NCI-H446 treated with DMSO at 0.1 percent for 48 hours (cell line): ENCODE measurements at regions not wholly inside any gene's neighbourhood (a gene's known extent, or its start where the extent isn't known, plus 50 kb on each side); places are given as distances from the start of the nearest gene placed in this dataset.

Source experiments
- DNase-seq: peaks from one replicate; lab custom pipeline; 2025; lab: John Stamatoyannopoulos, UW

GRCh38 chr6:67663105-67663895, 971.8 kb upstream of the ADGRB3 start:
- DNase-seq = no peak

DNA sequence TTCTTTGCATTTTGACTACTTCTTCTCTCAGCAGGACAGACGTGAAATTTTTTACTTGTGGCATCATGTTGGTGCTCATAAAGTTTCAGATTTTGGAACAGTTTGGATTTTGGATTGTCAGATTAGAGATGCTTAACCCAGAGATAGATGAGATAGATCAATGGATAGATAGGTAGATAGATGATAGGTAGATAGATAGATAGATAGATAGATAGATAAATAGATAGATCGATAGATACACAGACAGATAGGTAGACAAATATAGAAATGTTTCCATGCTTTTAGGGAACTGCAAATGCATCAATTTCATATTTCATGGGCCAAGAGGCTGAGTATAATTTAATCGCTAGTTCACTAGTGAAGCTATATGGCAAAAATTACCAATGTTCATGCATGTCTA, 981.5 kb upstream of the ADGRB3 start:
- no peak for DNase-seq

- DNase-seq = no peak
These were observed 988.5 kb upstream of the ADGRB3 start for GRCh38 chr6:67646550-67646949.

DNA sequence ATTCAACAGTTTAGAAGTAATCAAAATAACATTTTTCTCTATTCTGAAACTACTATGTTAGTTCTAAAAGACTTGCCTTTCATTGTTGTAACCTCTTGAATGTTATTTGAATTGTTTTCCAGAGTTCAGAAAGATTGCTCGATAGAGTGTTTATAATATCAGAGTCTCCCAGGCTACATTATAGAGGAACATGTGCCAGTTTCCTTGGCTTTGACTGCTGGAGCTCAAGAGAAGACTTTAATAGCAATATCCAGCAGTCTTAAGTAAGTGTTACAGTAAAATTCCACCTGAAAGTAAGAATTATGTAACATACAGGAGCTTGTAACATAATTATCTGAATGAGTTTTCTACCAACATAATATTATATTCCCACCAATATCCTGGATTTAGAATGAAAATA, 991.8 kb upstream of the ADGRB3 start:
- no peak for DNase-seq

GRCh38 chr6:67642582-67642981, 992.5 kb upstream of the ADGRB3 start:
- DNase-seq = no peak

GRCh38 chr6:67640484-67640883, 994.6 kb upstream of the ADGRB3 start:
- DNase-seq = no peak

DNA sequence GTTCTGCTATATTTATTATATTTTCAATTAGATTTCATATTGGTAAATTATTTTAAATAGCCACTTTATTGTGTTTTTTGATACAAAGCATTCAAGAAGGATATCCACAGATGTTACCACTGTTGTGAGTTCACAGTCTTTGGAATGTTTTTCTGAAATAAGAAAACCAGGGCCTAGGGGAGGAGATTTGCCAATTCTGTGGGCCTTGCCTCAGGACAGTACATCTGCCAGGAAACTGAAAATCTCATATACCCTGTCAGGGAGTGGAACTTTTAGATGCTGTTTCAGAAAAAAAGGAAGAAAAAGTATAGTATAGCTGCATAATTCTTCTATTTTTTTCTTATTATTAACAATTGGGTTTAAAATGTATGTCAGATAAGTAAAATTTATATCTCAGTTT, 995.9 kb upstream of the ADGRB3 start:
- DNase-seq = no peak

DNA sequence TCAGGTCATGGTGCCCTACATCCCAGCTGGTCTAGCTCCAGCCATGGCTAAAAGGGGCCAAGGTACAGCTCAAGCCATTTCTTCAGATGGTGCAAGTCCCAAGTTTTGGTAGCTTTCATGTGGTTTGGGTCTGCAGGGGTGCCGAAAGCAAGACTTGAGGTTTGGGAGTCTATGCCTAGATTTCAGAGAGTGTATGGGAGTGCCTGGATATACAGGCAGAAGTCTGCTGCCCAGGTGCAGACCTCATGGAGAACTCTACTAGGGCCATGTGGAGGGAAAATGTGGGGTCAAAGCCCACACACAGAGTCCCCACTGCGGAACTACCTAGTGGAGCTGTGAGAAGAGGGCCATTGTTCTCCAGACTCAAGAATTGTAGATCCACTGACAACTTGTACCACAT, 1000.9 kb upstream of the ADGRB3 start:
- no peak for DNase-seq

- no peak for DNase-seq
These were observed 1002.0 kb upstream of the ADGRB3 start for GRCh38 chr6:67633058-67633457.

DNA sequence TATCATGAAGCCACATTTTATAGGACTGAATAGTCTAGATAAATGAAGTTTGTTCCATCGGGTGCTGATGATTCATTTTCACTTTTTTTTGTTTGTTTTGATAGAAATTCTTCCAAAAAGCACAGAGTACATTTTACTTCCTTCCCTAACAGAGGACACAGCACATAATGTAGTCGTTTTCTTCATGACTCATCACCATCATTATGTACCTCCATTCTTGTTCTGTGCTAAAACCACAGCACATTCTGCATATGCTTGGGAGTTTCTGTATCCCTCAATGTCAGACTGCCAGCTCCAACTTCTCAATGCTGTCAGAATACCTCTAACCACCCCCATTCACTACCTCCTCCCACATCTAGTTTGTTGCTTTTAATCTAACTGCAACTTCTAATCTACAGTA, 1004.9 kb upstream of the ADGRB3 start:
- no peak for DNase-seq

GRCh38 chr6:67629258-67629657, 1005.8 kb upstream of the ADGRB3 start:
- no peak for DNase-seq

- no peak for DNase-seq
These were observed 1019.3 kb upstream of the ADGRB3 start for GRCh38 chr6:67615796-67616195.

GRCh38 chr6:67608099-67608749, 1026.9 kb upstream of the ADGRB3 start:
- no peak for DNase-seq

DNA sequence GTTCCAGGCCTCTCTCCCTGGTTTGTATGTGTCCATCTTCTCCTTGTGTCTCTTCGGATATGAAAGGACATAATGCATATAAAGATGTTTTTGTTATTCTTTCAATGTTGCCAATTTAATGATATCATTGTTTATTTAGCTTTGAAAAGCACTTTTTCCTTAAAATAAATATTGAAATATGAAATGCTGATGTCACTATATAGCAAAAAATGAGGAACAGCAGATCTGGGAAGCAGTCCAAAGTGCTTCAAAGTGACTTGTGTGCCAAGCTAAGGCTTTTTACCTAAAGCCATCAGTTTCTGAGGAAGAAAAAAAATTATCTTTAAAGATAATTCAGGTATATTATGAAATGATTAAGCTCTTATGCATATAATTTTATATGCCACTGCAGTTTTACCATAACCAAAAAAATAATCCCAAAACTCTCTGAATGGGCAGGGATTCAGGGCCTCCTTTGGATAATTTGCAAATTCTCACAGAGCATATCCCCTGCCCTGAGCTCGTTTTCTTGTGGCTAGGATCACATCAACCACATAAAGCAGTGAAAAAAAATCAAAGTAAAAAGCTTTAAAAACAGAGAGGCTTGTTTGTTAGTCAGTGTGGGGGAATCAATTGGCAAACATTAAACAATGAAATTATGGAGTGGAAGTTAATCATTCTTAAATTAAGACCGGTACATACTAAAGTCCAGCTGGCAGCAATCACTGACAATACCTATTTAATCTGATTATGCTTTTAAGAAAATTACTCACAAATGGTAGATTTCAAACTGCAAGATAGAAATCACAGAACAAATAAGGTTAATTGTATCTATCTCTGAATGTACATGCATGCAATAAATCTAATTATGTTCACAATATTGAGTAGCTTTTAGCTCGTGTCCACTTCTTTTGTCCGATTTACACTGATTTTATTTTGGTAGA, 1027.9 kb upstream of the ADGRB3 start:
- DNase-seq = peak; percentile 82

GRCh38 chr6:67594366-67594765, 1040.7 kb upstream of the ADGRB3 start:
- DNase-seq = no peak

DNA sequence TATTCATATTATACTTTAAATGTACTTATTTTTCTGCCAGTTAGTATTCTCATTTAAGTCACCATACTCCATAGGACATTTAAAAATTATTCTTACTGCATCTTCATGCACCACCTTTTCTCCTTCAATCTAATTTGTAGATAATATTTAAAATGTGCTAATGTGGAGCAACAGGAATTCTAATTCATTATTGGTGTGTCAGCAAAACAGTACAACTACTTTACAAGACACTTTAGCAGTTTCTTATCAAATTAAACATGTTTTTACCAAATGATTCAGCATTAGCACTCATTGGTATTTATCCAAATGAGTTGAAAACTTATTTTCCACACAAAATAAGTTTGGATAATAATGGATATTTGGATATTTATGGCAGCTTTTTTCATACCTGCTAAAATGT, 1041.8 kb upstream of the ADGRB3 start:
- no peak for DNase-seq

GRCh38 chr6:67591910-67592309, 1043.2 kb upstream of the ADGRB3 start:
- DNase-seq = peak; percentile 5

DNA sequence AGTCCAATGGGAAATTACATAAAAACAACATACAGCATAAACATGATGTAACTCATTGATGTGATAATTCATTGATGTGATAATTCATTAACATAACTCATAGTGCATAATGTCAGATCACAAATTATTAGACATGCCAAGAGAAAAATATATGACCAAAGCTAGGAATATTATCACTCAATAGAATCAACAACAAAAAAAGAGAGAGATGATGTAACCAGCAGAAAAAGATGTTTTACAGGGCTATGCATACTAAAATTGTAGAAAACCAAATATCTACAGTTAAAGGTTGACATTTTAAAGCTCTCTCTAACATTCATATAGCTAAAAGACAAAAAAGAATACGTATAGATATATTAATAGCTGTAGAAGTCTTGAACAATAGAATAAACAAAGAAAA, 1067.2 kb upstream of the ADGRB3 start:
- DNase-seq = no peak

DNA sequence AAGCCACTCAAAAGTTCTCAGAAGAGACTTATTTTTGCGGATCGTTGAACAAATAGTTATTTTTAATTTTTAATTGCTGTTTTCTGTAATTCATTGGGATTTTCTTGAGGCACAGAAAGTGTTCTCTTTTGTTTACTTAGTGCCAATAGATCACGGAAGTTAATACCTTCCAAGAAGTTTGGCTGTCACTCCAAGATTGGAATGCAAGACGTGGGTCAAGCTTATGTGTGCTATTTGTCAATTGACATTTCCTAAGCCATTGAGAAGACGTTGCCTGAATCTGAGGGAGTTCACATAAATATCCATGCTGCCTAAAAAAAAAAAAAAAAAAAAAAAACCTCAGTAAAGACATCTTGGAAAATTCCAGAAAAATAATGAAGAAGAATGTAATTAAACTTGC, 1071.4 kb upstream of the ADGRB3 start:
- no peak for DNase-seq

DNA sequence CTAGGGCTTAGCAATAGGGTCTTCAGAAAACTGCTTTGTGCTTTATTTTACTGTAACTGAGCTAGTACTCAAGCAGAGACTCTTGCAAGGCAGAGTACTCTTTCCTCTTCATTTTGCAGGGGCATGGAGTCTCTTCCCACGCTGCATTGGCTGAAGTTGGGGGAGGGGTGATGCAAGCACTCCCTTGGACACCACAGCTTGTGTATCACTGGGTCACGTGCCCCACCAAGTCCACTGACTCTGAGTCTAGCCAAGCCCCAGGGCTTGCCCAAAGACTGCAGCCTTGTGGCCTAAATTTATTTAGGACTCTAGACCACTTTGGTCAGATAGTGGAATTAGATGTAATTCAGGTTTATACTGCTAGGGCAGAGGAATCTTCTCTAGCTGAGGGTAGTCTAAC, 1075.0 kb upstream of the ADGRB3 start:
- DNase-seq = no peak

DNA sequence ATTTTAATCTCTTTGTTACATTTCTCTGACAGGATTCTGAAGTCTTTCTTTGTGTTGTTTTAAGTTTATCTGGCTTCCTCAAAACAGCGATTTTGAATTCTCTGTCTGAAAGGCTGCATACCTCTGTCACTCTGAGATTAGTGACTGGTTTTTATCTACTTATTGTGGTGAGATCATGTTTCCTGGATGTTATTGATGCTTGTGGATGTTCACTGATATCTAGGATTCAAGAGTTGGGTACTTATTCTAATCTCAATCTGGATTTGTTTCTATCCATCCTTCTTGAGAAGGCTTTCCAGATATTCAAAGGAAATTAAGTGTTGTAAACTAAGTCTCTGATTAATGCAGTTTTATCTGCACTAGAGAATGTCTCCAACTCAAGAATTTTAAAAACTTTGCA, 1076.1 kb upstream of the ADGRB3 start:
- DNase-seq = no peak

GRCh38 chr6:67544851-67545452, 1090.1 kb upstream of the ADGRB3 start:
- no peak for DNase-seq
